GM13977 (cell line): ENCODE measurements at regions not wholly inside any gene's neighbourhood (a gene's known extent, or its start where the extent isn't known, plus 50 kb on each side); places are given as distances from the start of the nearest gene placed in this dataset.

Experiments
- DNase-seq: peaks from one replicate; pipeline ENCODE4 v3.0.0; 2012; ENCODE audit warnings: low spot score
- in situ Hi-C: fragments of 300-500 bp; cut with MboI; formaldehyde crosslinking; loops from one replicate; pipeline ENCODE4 v1.12.0; 2022; ENCODE audit warnings: low sequenced_read_pairs, low pct_unique_long_range_greater_than_20kb, mixed read lengths, inconsistent platforms; ENCODE audit not compliant: unreplicated experiment
- TF ChIP-seq, protein P1 (sequence below): IDR thresholded peaks from 2 replicates; pipeline ENCODE4 v1.5.1; 2012; ENCODE audit warnings: mild to moderate bottlenecking, control low read depth; ENCODE audit not compliant: insufficient read depth; ENCODE audit errors: extremely low read depth, missing control alignments

DNA sequence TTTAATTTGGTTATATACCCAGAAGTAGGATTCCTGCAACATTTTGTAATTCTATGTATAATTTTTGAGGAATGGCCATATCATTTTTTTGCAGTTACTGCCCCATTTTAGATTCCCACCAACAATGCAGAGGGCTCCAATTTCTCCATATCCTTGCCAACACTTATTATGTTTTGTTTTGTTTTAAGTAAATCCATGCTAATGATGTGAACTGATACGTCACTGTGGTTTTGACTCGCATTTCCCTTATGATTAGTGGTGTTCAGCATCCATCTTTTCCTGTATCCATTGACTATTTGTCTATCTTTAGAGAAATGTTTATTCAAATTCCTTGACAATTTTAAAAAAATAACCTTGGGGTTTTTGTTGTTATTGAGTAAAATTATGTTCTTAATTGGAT is 826.4 kb downstream of the CDH11 start:
- TF ChIP-seq, protein P1, sequence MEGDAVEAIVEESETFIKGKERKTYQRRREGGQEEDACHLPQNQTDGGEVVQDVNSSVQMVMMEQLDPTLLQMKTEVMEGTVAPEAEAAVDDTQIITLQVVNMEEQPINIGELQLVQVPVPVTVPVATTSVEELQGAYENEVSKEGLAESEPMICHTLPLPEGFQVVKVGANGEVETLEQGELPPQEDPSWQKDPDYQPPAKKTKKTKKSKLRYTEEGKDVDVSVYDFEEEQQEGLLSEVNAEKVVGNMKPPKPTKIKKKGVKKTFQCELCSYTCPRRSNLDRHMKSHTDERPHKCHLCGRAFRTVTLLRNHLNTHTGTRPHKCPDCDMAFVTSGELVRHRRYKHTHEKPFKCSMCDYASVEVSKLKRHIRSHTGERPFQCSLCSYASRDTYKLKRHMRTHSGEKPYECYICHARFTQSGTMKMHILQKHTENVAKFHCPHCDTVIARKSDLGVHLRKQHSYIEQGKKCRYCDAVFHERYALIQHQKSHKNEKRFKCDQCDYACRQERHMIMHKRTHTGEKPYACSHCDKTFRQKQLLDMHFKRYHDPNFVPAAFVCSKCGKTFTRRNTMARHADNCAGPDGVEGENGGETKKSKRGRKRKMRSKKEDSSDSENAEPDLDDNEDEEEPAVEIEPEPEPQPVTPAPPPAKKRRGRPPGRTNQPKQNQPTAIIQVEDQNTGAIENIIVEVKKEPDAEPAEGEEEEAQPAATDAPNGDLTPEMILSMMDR, result no peak
- in situ Hi-C loops, result no loop called here
- DNase-seq, result no peak

DNA sequence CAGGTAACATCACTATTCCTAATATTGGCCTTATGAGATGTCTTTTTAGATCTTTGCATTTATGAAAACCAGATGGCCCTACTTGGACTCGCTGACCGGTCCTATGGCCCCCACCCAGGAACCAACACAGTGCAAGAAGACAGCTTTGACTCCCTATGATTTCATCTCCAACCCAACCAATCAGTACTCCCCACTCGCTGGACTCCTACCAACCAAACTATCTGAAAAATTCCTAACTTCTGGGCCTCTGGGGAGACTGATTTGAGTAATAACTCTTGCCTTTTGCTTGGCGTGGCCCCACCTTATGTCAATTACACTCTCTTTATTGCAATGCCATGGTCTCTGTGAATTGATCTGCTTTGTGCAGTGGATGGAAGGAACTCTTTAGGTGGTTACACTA is 828.9 kb downstream of the CDH11 start:
- DNase-seq, result no peak
- in situ Hi-C loops, result no loop called here
- TF ChIP-seq, protein P1, result no peak

DNA sequence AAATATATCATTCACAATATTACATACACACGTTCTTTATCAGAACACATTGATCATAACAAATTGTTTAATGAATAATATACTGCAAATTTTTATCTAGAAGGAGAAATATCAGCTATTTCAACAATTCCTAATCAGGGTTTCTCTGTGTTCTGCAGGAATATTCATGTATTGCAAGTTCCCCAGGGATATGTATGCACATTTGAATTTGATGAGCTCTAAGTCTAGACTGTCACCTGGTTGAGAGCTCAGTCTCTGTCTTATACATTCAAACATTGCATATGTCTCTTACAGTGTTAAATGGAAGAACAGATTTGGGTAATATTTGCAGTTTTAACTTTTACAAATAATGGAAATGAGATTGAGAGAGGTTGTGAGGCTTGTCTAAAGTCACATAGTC is 829.7 kb downstream of the CDH11 start:
- TF ChIP-seq, protein P1, result no peak
- in situ Hi-C loops, result no loop called here

DNA sequence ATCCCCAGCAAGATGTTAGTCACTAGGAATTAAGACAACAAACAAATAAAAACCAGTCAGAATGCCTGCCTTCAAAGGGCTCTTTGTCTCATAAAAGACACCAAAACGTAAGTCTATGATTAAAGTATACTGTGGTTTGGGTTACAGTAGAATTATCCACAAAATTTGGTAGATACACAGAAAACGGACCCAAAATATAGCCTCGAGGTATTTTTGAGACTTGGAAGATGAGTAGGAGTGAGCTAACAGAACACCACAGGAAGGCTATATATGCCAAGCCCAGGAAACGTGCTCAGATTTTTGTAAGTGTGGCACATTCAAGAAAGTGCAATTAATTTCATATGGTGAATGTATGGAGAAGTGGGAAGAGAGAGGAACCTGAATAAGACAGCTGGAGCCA is 831.4 kb downstream of the CDH11 start:
- TF ChIP-seq, protein P1, result no peak
- in situ Hi-C loops, result no loop called here
- DNase-seq, result no peak

More for the DNA sequence above, 829.7 kb downstream of the CDH11 start:
- no peak for DNase-seq

DNA sequence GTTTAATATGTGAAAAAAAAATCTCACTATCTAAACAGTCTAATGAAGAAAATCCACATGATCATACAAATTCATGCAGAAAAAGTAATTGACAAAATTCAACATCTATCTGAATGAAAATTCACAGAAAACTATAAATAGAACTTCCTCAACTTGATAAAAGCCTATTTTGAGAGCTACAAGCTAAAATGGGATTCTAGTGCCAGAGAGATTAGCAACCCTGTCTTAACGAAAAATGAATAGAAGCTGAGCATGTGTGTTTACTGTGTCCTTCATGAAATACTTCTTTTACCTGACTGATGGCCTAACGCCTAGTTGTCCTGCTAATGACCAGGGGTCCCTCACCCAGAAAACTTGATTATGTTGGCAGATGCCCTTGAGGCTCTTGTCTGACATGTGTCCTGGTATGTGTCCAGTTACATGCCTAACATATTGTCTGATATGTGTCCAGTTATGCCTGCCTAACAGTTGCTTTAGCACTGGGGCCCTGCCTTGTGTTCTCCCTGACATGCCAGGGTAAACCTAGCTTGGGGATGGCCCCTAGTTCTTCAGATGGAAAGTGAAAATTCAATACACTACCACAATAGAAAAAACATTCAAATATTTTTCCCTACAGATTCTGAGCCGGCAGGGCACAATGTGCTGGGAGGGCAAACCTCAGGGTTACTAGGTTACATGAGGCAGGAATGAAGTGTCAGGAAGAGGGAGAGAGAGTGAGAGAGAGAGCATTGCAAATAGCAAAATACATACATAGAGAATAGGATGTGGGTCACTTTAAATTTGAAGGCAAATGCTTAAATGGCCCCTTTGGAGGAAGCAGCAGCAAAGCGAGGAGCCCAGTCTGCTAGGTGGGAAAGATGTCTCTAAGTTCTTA is 834.0 kb downstream of the CDH11 start:
- TF ChIP-seq, protein P1, result no peak
- DNase-seq, result no peak
- in situ Hi-C loops, result no loop called here

DNA sequence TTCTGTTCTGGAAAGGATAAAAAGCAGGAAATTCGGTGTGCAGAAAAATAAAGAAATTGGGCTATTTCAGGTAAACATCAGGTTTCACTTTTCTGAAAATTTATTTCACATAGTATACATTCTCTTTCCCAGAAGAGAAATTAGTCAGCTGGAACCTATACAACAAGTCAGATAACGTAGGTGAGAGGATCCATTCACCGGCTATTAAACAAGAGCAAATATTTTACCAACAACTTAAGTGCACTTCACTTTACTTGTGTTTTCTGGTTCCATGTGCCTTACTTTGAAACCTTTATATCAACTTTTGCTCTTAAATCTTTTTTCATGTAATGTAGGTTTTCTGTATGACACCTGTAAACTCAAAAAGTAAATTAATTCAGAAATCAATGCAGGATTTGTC is 839.7 kb downstream of the CDH11 start:
- in situ Hi-C loops, result no loop called here
- TF ChIP-seq, protein P1, result no peak

DNA sequence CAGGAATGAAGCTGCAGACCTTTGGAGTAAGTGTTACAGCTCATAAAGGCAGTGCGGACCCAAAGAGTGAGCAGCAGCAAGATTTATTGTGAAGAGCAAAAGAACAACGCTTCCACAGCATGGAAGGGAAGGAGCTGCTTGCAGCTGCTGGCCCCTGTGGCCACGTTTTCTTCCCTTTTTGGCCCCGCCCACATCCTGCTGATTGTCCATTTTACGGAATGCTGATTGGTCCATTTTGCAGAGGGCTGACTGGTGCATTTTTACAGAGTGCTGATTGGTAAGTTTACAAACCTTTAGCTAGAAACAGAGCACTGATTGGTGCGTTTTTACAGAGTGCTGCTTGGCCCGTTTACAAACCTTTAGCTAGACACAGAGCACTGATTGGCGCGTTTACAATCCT is 841.5 kb downstream of the CDH11 start:
- in situ Hi-C loops, result no loop called here
- no peak for DNase-seq
- TF ChIP-seq, protein P1, result no peak

More for the DNA sequence above, 839.7 kb downstream of the CDH11 start:
- DNase-seq, result no peak
